Right lobe of liver (tissue), 6 donors: ENCODE measurements at regions not wholly inside any gene's neighbourhood (a gene's known extent, or its start where the extent isn't known, plus 50 kb on each side); places are given as distances from the start of the nearest gene placed in this dataset.

ENCODE experiments used
- ATAC-seq, 4 donors: fragments of 200-7000 bp; cut with Tn5 transposase; one replicate each; pipeline ENCODE4 v1.9.1; 2020; ENCODE audit warnings: mild to moderate bottlenecking in 4 of 4, moderate library complexity in 4 of 4
- DNase-seq, 3 donors: peaks; one replicate each; pipeline ENCODE4 v3.0.0-alpha.2; 2020
- H3K27ac ChIP-seq, 3 donors: fragments of 200-600 bp; one replicate each; pipeline ENCODE4 v1.8.0; 2022
- H3K27me3 ChIP-seq, 2 donors: fragments of 200-600 bp; one replicate each; pipeline ENCODE4 v1.8.0; 2022
- H3K36me3 ChIP-seq, 4 donors: fragments of 200-600 bp; sonication (generic) in 1 of 4; one replicate each; pipeline versions ENCODE4 v1.5.1 to v1.8.0; 2017 to 2022; ENCODE audit warnings: control low read depth in 1 of 4
- H3K4me1 ChIP-seq, 4 donors: fragments of 200-600 bp; sonication (generic) in 1 of 4; one replicate each; pipeline versions ENCODE4 v1.5.1 to v1.8.0; 2017 to 2022; ENCODE audit warnings: control low read depth in 1 of 4
- H3K4me3 ChIP-seq, 3 donors: fragments of 200-600 bp; one replicate each; pipeline ENCODE4 v1.8.0; 2022
- H3K9me3 ChIP-seq, 4 donors: fragments of 200-600 bp; sonication (generic) in 1 of 4; one replicate each; pipeline versions ENCODE4 v1.5.1 to v1.8.0; 2017 to 2022; ENCODE audit warnings: control low read depth in 1 of 4
- POLR2A ChIP-seq: fragments of 450-650 bp; IDR thresholded peaks from one replicate; pipeline ENCODE4 v1.6.1; 2017; ENCODE audit warnings: antibody characterized with exemption, mild to moderate bottlenecking
- WGBS: methylation state at CpG from one replicate; pipeline ENCODE4 v1.1.6; 2018; ENCODE audit warnings: low coverage, low lambda C conversion rate; ENCODE audit not compliant: insufficient coverage; ENCODE audit errors: missing lambda C conversion rate; 5-methylcytosine and 5-hydroxymethylcytosine counted together
- intact Hi-C, 2 donors: fragments of 100-400 bp; cut with DNase I; formaldehyde crosslinking; loops; one replicate each; pipeline versions ENCODE4 v1.11.2 to v1.14.1; 2022
- TF ChIP-seq, protein P1 (sequence below), 4 donors: fragments of 200-600 bp in 3 of 4; fragments of 450-650 bp in 1 of 4; IDR thresholded peaks; one replicate each; pipeline versions ENCODE4 v1.5.1 to v1.8.0; 2016 to 2022; ENCODE audit warnings: antibody characterized with exemption in 4 of 4, mild to moderate bottlenecking in 2 of 4
- donor health status: DM: no; HTN: yes; CAD: no.
- donor health status: DM: no; HTN: no; CAD: no.
- donor health status: DM: no; HTN: no; CAD: no.
- donor health status: DM: no; HTN: yes; CAD: no.
- donor health status: DM: no; HTN: yes; CAD: no.

DNA sequence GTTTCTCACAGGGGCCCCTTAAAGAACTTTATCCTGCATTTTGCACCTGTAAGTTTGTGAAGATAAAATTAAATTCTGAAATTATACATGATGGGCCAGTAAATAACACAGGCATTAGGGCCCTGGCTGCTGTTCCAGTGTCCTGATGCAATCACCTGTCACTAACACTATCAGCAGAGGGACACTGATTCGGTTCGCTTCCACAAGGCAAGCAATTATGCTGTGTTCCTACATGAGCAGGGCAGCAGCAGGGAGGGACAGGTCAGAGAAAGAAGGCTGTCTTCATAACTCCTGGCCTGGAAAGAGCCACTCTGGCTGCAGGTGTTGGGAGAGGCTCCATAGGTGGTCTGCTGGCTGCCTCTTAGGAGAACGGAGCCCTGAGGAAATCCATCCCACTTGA lies 487.3 kb downstream of the MID1IP1 start:
- intact Hi-C loops, result no loop called here
- Histone ChIP-seq H3K36me3 (no peaks in the 10 kb centered on the region), H3K4me3 (no peak overlapping the region), H3K4me1 (no peaks in the 10 kb centered on the region), H3K27me3 (no peaks in the 10 kb centered on the region), H3K27ac (no peak overlapping the region), H3K9me3 (peaks cover 0 to 3% (median 0%) of the 10 kb centered on the region in 4 donors)
- ATAC-seq, result no peak
- DNase-seq, result no peak
- no CpG with 5 or more reads among the region's 3 CpGs for WGBS
- TF ChIP-seq POLR2A, result no peak
- TF ChIP-seq, protein P1, sequence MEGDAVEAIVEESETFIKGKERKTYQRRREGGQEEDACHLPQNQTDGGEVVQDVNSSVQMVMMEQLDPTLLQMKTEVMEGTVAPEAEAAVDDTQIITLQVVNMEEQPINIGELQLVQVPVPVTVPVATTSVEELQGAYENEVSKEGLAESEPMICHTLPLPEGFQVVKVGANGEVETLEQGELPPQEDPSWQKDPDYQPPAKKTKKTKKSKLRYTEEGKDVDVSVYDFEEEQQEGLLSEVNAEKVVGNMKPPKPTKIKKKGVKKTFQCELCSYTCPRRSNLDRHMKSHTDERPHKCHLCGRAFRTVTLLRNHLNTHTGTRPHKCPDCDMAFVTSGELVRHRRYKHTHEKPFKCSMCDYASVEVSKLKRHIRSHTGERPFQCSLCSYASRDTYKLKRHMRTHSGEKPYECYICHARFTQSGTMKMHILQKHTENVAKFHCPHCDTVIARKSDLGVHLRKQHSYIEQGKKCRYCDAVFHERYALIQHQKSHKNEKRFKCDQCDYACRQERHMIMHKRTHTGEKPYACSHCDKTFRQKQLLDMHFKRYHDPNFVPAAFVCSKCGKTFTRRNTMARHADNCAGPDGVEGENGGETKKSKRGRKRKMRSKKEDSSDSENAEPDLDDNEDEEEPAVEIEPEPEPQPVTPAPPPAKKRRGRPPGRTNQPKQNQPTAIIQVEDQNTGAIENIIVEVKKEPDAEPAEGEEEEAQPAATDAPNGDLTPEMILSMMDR (IDR thresholded peaks at IDR 0.05), result no peak

DNA sequence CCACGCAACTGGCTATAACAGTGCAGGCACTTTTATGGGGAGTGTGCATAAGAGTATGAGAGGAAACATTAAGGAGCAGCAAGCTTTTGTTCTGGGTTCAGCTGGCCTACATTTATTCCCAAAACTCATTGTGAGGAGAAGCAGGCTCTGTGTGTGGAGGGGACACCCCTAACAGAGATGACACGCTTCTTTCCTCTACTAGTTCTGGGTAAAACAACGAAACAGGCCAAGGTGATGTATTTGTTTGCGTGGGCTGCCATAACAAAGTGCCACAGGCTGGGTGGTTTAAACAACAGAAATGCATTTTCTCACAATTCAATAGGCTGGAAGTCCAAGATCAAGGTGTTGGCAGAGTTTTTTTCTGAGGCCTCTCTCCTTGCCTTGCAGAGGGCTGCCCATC lies 488.6 kb downstream of the MID1IP1 start:
- ATAC-seq (no peak), DNase-seq (no peak)
- TF ChIP-seq, protein P1 (IDR thresholded peaks at IDR 0.05), result no peak
- no peaks in the 10 kb centered on the region for H3K4me1 ChIP-seq
- H3K9me3 ChIP-seq, result no peaks in the 10 kb centered on the region
- WGBS, result 81% methylated on average over 4 of the region's 4 CpGs
- no peaks in the 10 kb centered on the region for H3K27me3 ChIP-seq
- H3K36me3 ChIP-seq, result no peaks in the 10 kb centered on the region
- no peak overlapping the region for H3K27ac ChIP-seq
- no peak overlapping the region for H3K4me3 ChIP-seq
- intact Hi-C loops, result no loop called here

DNA sequence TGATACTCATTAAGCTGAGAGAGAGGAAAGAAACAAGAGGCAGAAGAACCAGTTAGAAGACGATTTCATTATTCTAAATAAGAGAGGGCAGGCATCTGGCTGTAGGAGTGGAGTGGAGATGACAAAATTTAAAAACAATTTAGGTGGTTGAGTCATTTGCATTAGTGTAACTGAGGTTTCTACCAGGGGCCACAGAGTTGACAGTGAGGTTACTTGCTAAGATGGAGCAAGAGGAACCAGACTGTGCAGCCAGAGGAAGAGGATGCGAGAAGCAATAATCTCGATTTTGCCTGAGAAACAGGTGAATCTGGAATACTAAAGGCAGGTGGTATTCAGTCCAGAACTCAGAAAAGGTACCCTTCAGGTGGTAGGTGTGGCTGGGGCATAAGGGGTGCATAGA lies 491.9 kb downstream of the MID1IP1 start:
- Histone ChIP-seq H3K27me3 (no peaks in the 10 kb centered on the region), H3K27ac (no peak overlapping the region), H3K4me1 (no peaks in the 10 kb centered on the region), H3K4me3 (no peak overlapping the region), H3K9me3 (no peaks in the 10 kb centered on the region), H3K36me3 (no peaks in the 10 kb centered on the region)
- no peak for TF ChIP-seq POLR2A
- TF ChIP-seq, protein P1 (IDR thresholded peaks at IDR 0.05), result no peak
- no peak for ATAC-seq
- 59% methylated on average over 3 of the region's 3 CpGs for WGBS
- intact Hi-C loops, result no loop called here
- DNase-seq, result no peak

DNA sequence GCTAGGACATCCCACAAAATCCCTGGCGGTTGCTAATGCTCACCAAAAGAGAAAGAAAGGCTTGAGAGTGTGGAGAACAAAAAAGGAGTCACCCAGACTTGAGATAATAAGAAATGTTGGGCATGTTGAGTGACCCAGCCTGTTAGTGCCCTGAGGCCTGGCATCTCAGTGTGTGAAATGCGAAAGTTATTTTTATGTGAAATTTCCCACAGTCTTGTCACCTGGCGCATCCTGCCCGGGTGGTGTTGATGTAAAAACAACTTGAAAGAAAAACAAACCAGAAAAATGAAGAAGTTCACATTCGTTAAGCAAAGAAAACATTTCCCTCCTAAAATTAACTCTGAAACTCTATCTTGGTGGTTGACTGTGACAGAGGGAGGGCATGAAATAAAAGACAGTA lies 495.2 kb downstream of the MID1IP1 start:
- H3K9me3 ChIP-seq, result no peaks in the 10 kb centered on the region
- DNase-seq (no peak), ATAC-seq (no peak)
- H3K4me1 ChIP-seq, result no peaks in the 10 kb centered on the region
- H3K4me3 ChIP-seq, result no peak overlapping the region
- no peaks in the 10 kb centered on the region for H3K27me3 ChIP-seq
- H3K27ac ChIP-seq, result no peak overlapping the region
- intact Hi-C loops, result no loop called here
- 68% methylated on average over 5 of the region's 5 CpGs for WGBS
- no peaks in the 10 kb centered on the region for H3K36me3 ChIP-seq
- TF ChIP-seq POLR2A, result no peak

DNA sequence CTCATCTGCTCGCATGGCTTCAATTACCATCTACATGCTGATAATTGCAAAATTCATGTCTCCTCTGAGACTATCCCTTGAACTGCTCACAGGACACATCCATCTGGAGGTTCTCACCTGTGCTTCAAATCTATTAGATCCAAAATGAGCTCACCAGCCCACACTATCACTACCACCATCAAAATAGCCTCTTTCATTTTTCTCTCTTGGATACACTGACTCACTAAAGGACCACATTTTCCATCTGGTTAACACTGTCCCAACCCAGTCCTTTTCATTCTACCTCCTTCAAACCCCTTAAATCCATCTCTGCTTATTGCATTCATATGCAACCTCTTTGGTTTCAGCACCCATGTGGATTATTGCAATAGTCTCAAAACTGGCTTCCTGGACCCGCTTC lies 497.6 kb downstream of the MID1IP1 start:
- WGBS, result 85% methylated on average over 2 of the region's 2 CpGs
- DNase-seq, result no peak
- TF ChIP-seq, protein P1 (IDR thresholded peaks at IDR 0.05), result no peak
- no peak for TF ChIP-seq POLR2A

More for the DNA sequence above, 497.6 kb downstream of the MID1IP1 start:
- no peak for ATAC-seq
- no peaks in the 10 kb centered on the region for H3K27me3 ChIP-seq
- no peak overlapping the region for H3K27ac ChIP-seq
- no peaks in the 10 kb centered on the region for H3K36me3 ChIP-seq
- intact Hi-C loops, result no loop called here
- H3K4me1 ChIP-seq, result no peaks in the 10 kb centered on the region
- no peaks in the 10 kb centered on the region for H3K9me3 ChIP-seq
- H3K4me3 ChIP-seq, result no peak overlapping the region
